Mucosa of rectum (tissue), 2 donors: ENCODE measurements at regions not wholly inside any gene's neighbourhood (a gene's known extent, or its start where the extent isn't known, plus 50 kb on each side); places are given as distances from the start of the nearest gene placed in this dataset.

Source experiments
- H3K27ac ChIP-seq, 2 donors: one replicate each; pipeline ENCODE4 v1.7.0; 2013; ENCODE audit warnings: inconsistent platforms in 2 of 2, low read depth in 2 of 2, low read length in 2 of 2
- H3K27me3 ChIP-seq, 2 donors: one replicate each; pipeline ENCODE4 v1.7.0; 2013; ENCODE audit warnings: low read length in 2 of 2; ENCODE audit not compliant: control insufficient read depth in 2 of 2, insufficient read depth in 2 of 2
- H3K36me3 ChIP-seq, 2 donors: one replicate each; pipeline ENCODE4 v1.7.0; 2013; ENCODE audit warnings: low read length in 2 of 2; ENCODE audit not compliant: control insufficient read depth in 2 of 2, insufficient read depth in 2 of 2
- H3K4me1 ChIP-seq, 2 donors: one replicate each; pipeline ENCODE4 v1.7.0; 2013; ENCODE audit warnings: low read length in 2 of 2, mild to moderate bottlenecking in 1 of 2; ENCODE audit not compliant: control insufficient read depth in 2 of 2, insufficient read depth in 2 of 2
- H3K4me3 ChIP-seq, 2 donors: one replicate each; pipeline ENCODE4 v1.7.0; 2013; ENCODE audit warnings: low read length in 2 of 2
- H3K9ac ChIP-seq, 2 donors: one replicate each; pipeline ENCODE4 v1.7.0; 2013; ENCODE audit warnings: low read length in 2 of 2, low read depth in 1 of 2, mild to moderate bottlenecking in 1 of 2
- H3K9me3 ChIP-seq, 2 donors: one replicate each; pipeline ENCODE4 v1.7.0; 2013; ENCODE audit warnings: low read length in 2 of 2; ENCODE audit not compliant: control insufficient read depth in 2 of 2
- donor health status: healthy.
- donor health status: Normal muscosa, but diverticular disease.

- H3K9ac ChIP-seq, result no peak overlapping the region
- no peak overlapping the region for H3K27ac ChIP-seq
- no peaks in the 10 kb centered on the region for H3K4me1 ChIP-seq
- no peaks in the 10 kb centered on the region for H3K27me3 ChIP-seq
- H3K4me3 ChIP-seq, result no peak overlapping the region
- no peaks in the 10 kb centered on the region for H3K9me3 ChIP-seq
- no peaks in the 10 kb centered on the region for H3K36me3 ChIP-seq
These were observed 195.3 kb downstream of the ABHD5 start for GRCh38 chr3:43885908-43886618.

DNA sequence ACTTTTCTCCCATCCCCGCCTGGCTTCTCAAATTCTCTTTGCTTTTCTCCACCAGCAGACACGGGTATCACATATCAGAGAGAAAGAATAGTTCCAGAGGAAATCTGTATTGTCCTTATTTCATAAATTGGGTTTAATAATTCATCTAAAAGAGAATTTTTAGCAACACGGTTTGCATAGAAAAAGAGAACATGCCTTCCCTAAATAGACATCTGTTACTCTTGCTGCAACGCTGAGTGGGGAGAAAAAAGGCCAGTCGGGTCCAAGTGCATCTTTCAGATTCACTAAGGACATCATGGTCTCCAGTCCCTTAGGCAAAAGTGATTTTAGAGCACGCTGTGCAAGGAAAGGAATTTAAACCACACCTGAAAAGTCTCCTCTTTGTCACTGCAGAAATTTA, 201.3 kb downstream of the ABHD5 start:
- H3K9ac ChIP-seq, result no peak overlapping the region
- no peaks in the 10 kb centered on the region for H3K36me3 ChIP-seq

DNA sequence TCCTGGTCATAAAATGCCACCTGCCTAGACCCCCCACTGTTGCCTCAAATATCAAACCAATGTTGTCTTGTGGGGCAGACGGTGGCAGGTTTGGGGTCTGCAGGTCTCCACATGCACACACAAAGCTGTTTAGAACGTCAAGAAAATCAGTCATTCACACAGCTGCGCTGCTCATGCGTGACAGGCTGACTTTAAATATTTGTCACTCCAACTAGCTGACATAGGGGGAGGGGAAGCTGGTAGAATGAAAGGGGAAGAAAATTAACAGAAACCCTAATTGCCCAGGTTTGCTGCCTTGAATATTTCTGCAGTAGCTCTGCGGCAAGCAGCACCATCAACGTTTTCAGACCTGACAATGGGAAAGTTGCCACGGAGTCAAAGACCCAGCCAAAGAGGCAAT, 201.8 kb downstream of the ABHD5 start:
- Histone ChIP-seq H3K9me3 (no peaks in the 10 kb centered on the region), H3K9ac (no peak overlapping the region), H3K4me1 (peaks cover 0 to 4% of the 10 kb centered on the region in 2 donors), H3K36me3 (no peaks in the 10 kb centered on the region), H3K27me3 (peaks cover 15 to 31% of the 10 kb centered on the region in 2 donors), H3K4me3 (no peak overlapping the region), H3K27ac (no peak overlapping the region)

More for the DNA sequence above, 201.3 kb downstream of the ABHD5 start:
- H3K9me3 ChIP-seq, result no peaks in the 10 kb centered on the region
- peaks cover 15 to 31% of the 10 kb centered on the region in 2 donors for H3K27me3 ChIP-seq
- no peak overlapping the region for H3K27ac ChIP-seq
- H3K4me1 ChIP-seq, result peaks cover 0 to 4% of the 10 kb centered on the region in 2 donors
- no peak overlapping the region for H3K4me3 ChIP-seq

- H3K27me3 ChIP-seq, result peaks cover 15 to 31% of the 10 kb centered on the region in 2 donors
- peak overlapping the region; percentile 45 to 65 for H3K4me3 ChIP-seq
- no peaks in the 10 kb centered on the region for H3K36me3 ChIP-seq
- H3K4me1 ChIP-seq, result peaks cover 0 to 4% of the 10 kb centered on the region in 2 donors
- no peak overlapping the region for H3K9ac ChIP-seq
- no peak overlapping the region for H3K27ac ChIP-seq
- H3K9me3 ChIP-seq, result no peaks in the 10 kb centered on the region
These were observed 203.0 kb downstream of the ABHD5 start for GRCh38 chr3:43893727-43894126.

GRCh38 chr3:43894176-43895049, 203.7 kb downstream of the ABHD5 start:
- H3K27me3 ChIP-seq, result peaks cover 15 to 31% of the 10 kb centered on the region in 2 donors

GRCh38 chr3:43895573-43895972, 204.8 kb downstream of the ABHD5 start:
- no peaks in the 10 kb centered on the region for H3K9me3 ChIP-seq
- peaks cover 15 to 31% of the 10 kb centered on the region in 2 donors for H3K27me3 ChIP-seq
- peaks cover 0 to 4% of the 10 kb centered on the region in 2 donors for H3K4me1 ChIP-seq
- no peak overlapping the region for H3K27ac ChIP-seq
- H3K9ac ChIP-seq, result no peak overlapping the region
- H3K36me3 ChIP-seq, result no peaks in the 10 kb centered on the region
- no peak overlapping the region for H3K4me3 ChIP-seq

More at GRCh38 chr3:43894176-43895049, 203.7 kb downstream of the ABHD5 start:
- Histone ChIP-seq H3K4me1 (peaks cover 0 to 4% of the 10 kb centered on the region in 2 donors), H3K9ac (peak overlapping the region in 1 of 2 donors; percentile 35), H3K4me3 (peak overlapping the region; percentile 45 to 65), H3K36me3 (no peaks in the 10 kb centered on the region), H3K9me3 (no peaks in the 10 kb centered on the region), H3K27ac (no peak overlapping the region)

- no peak overlapping the region for H3K9ac ChIP-seq
- H3K4me3 ChIP-seq, result no peak overlapping the region
- H3K36me3 ChIP-seq, result no peaks in the 10 kb centered on the region
- no peaks in the 10 kb centered on the region for H3K4me1 ChIP-seq
- H3K27ac ChIP-seq, result no peak overlapping the region
- H3K9me3 ChIP-seq, result no peaks in the 10 kb centered on the region
- no peaks in the 10 kb centered on the region for H3K27me3 ChIP-seq
These were observed 211.7 kb downstream of the ABHD5 start for GRCh38 chr3:43902415-43902814.

DNA sequence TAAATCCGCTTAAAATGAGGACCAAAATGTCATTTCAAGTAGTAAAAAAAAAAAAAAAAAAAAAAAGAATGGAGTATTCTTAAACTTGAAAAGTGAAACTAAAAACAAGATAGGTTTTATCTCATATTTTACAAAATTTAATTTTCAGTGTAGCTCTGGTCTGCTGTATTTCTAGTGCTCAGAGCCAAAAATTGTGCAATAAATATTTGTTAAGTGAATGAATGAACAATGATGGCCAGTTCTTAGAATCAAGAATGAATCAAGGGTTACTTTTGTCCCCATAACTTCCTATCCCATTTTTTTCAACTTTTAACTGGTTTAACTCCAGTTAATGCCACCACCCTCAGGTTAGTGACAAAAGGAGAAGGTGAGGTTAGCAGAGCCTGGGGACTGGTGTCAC, 214.4 kb downstream of the ABHD5 start:
- H3K36me3 ChIP-seq, result no peaks in the 10 kb centered on the region
- H3K9me3 ChIP-seq, result no peaks in the 10 kb centered on the region
- H3K27me3 ChIP-seq, result no peaks in the 10 kb centered on the region
- no peak overlapping the region for H3K9ac ChIP-seq
- H3K4me1 ChIP-seq, result no peaks in the 10 kb centered on the region
- no peak overlapping the region for H3K4me3 ChIP-seq
- no peak overlapping the region for H3K27ac ChIP-seq

DNA sequence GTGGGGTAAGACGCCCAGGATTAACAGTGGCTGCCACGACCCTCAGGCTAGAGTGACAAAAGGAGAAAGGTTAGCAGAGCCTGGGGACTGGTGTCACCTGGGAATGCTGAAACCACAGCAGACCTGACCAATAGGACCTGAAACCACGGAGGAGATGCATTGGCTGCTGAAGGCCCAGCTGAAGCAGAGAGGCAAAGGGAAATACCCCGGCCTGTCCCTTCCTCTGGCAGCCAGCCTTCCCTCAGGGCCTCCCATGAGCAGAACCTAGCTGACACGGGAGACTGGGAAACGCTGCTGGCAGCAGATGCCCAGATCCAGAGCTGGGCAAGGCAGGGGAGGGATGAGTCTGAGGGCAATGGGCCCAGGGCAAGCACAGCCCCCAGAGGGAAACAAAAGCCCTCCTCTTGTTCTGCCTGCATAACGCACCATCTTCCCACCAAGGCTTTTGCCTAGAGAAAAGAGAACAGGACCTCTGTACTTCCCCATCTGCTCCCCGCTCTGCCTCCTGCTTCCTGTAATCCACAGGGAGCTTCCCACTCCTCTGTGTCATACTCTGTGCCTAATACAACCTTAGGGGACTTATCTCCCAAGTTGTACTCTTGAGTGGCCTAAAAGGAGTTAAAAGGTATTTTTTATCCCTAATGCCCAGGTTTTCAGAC, 216.2 kb downstream of the ABHD5 start:
- Histone ChIP-seq H3K4me3 (no peak overlapping the region), H3K9me3 (no peaks in the 10 kb centered on the region), H3K36me3 (no peaks in the 10 kb centered on the region), H3K9ac (no peak overlapping the region), H3K27ac (no peak overlapping the region), H3K4me1 (no peaks in the 10 kb centered on the region), H3K27me3 (no peaks in the 10 kb centered on the region)

DNA sequence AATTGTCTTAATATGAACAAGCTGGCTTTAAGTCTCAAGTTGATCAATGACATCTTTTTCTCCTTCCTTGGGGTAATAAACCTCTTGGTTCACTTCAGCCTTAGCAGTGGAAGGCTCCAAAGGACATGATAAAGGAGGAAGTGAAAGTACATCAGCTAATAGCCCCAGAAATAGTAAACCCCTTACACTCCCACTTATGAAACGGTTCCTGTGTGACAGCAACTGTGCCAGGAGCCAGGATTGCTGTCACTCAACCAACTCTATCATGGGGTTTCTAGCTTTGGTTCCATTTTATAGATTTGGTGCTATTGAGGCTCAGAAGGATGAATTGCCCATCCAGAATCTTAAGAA, 216.7 kb downstream of the ABHD5 start:
- Histone ChIP-seq H3K27me3 (no peaks in the 10 kb centered on the region), H3K36me3 (no peaks in the 10 kb centered on the region), H3K27ac (no peak overlapping the region), H3K9ac (no peak overlapping the region), H3K4me1 (no peaks in the 10 kb centered on the region), H3K4me3 (no peak overlapping the region), H3K9me3 (no peaks in the 10 kb centered on the region)
